PC-3 (cell line): ENCODE measurements at regions not wholly inside any gene's neighbourhood (a gene's known extent, or its start where the extent isn't known, plus 50 kb on each side); places are given as distances from the start of the nearest gene placed in this dataset.

Experiments
- CTCF ChIP-seq: fragments of 300-600 bp; sonication (generic); conservative IDR thresholded peaks from 2 replicates; pipeline ENCODE4 v1.5.1; 2017; ENCODE audit warnings: antibody characterized with exemption, low read depth, mild to moderate bottlenecking, low read length
- EZH2 ChIP-seq: fragments of 300-600 bp; sonication (generic); IDR thresholded peaks from one replicate; pipeline ENCODE4 v1.6.1; 2017; ENCODE audit warnings: antibody characterized with exemption, mild to moderate bottlenecking, low read length; ENCODE audit not compliant: unreplicated experiment
- EZH2phosphoT487 ChIP-seq: fragments of 300-600 bp; sonication (generic); IDR thresholded peaks from 2 replicates; pipeline ENCODE4 v1.6.1; 2018; ENCODE audit warnings: mild to moderate bottlenecking, antibody characterized with exemption, low read length, borderline replicate concordance

DNA sequence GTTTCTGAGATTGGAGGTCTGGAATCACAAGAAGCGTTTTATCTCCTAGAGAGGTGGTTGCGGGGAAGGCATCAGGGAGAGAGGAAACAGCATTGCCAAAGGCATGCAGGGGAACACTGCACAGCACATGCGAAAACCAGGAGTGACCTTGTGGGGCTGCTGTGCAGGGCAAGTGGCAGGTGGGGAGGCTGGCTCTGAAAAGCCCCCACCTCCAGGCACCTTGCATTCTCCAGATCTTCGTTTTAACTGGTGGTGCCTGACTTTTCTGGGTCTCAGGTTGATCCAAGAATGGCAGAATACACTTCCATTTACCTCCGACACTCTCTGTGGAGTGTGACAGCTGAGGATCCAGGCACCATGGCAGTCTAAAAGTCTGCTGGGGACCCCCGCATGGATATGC lies 209.4 kb upstream of the LEF1 start:
- TF ChIP-seq CTCF (no peak), EZH2 (no peak), EZH2phosphoT487 (no peak)
